K562 (cell line): ENCODE measurements at regions not wholly inside any gene's neighbourhood (a gene's known extent, or its start where the extent isn't known, plus 50 kb on each side); places are given as distances from the start of the nearest gene placed in this dataset.

Experiments
- CBX3 ChIP-seq, 2 experiments: IDR thresholded peaks; 1 replicate in 1 of 2; 2 replicates in 1 of 2; pipeline ENCODE4 v1.6.1; 2012; ENCODE audit warnings: inconsistent platforms in 2 of 2, low read length in 2 of 2, borderline replicate concordance in 1 of 2, control low read depth in 1 of 2
- RBM25 ChIP-seq: fragments of 200-400 bp; formaldehyde crosslinking; IDR thresholded peaks from 2 replicates; pipeline ENCODE4 v1.6.1; 2018; ENCODE audit warnings: low read length, low read depth, moderate library complexity; ENCODE audit not compliant: severe bottlenecking
- RCOR1 ChIP-seq, 2 experiments: IDR thresholded peaks; 2 replicates each; pipeline ENCODE4 v1.6.1; 2012; ENCODE audit warnings: low read depth in 2 of 2, low read length in 2 of 2, borderline replicate concordance in 1 of 2, improper control_type of control experiment in 1 of 2
- RHOXF2B ChIP-seq: fragments of 250-450 bp; sonication (Bioruptor Pico); conservative IDR thresholded peaks from 2 replicates; pipeline ENCODE4 v1.5.1; 2021
- TRIM24 ChIP-seq, 2 experiments: fragments of 450-650 bp; IDR thresholded peaks; 2 replicates each; pipeline ENCODE4 v1.6.1; 2016
- ZNF143 ChIP-seq: sonication (generic); formaldehyde crosslinking; IDR thresholded peaks from 2 replicates; pipeline ENCODE4 v1.9.0; 2022; ENCODE audit warnings: mild to moderate bottlenecking, missing genetic modification reagents
- ZNF707 ChIP-seq: fragments of 250-450 bp; sonication (Bioruptor Pico); conservative IDR thresholded peaks from 2 replicates; pipeline ENCODE4 v1.8.0; 2022; ENCODE audit warnings: inconsistent platforms, mild to moderate bottlenecking, moderate library complexity
- ZNF830 ChIP-seq: fragments of 250-450 bp; sonication (Bioruptor Pico); IDR thresholded peaks from 2 replicates; pipeline ENCODE4 v1.5.0; 2021; ENCODE audit warnings: mild to moderate bottlenecking
- TF ChIP-seq, protein P1 (sequence below): sonication (generic); formaldehyde crosslinking; IDR thresholded peaks from 2 replicates; pipeline ENCODE4 v1.8.0; 2022; ENCODE audit warnings: mild to moderate bottlenecking, low read depth, missing genetic modification reagents
- TF ChIP-seq, protein P2 (sequence below): fragments of 450-650 bp; conservative IDR thresholded peaks from 2 replicates; pipeline ENCODE4 v1.6.1; 2016; ENCODE audit warnings: missing genetic modification characterization, low read depth, mild to moderate bottlenecking, missing compliant biosample characterization, moderate library complexity

DNA sequence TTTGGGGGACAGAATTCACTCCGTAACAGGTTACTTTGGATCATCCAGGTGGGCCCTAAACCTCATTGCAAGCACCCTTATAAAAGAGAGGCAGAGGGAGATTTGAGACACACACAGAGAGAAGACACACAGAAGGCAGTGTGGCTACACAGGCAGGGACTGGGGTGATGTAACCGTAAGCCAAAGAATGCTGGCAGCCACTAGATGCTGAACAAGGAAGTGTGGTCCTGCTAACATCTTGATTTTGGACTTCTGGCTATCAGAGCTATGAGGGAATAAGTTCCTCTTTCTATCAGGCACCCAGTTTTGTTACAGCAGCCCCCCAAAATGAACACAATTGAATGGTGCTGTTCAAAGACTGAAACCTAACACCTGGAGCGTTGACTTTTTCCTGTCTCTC, 191.3 kb upstream of the MYLIP start (continued):
- TF ChIP-seq, protein P1, sequence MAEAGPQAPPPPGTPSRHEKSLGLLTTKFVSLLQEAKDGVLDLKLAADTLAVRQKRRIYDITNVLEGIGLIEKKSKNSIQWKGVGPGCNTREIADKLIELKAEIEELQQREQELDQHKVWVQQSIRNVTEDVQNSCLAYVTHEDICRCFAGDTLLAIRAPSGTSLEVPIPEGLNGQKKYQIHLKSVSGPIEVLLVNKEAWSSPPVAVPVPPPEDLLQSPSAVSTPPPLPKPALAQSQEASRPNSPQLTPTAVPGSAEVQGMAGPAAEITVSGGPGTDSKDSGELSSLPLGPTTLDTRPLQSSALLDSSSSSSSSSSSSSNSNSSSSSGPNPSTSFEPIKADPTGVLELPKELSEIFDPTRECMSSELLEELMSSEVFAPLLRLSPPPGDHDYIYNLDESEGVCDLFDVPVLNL = no peak
- TF ChIP-seq, protein P2, sequence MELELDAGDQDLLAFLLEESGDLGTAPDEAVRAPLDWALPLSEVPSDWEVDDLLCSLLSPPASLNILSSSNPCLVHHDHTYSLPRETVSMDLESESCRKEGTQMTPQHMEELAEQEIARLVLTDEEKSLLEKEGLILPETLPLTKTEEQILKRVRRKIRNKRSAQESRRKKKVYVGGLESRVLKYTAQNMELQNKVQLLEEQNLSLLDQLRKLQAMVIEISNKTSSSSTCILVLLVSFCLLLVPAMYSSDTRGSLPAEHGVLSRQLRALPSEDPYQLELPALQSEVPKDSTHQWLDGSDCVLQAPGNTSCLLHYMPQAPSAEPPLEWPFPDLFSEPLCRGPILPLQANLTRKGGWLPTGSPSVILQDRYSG (tag) = no peak
- TF ChIP-seq RCOR1 (IDR thresholded peaks at IDR 0.05; ENCODE audit: borderline replicate concordance in 1 of 2, low read depth in 2 of 2, low read length in 2 of 2) (0 out of 4 replicates have a peak, but pooled peaks of 1 of the 2 experiments have one; percentile 15), ZNF143 (CRISPR knock-in tag) (no peak), ZNF707 (CRISPR knock-in tag) (no peak), CBX3 (IDR thresholded peaks at IDR 0.05; ENCODE audit: borderline replicate concordance in 1 of 2, low read length in 2 of 2) (peak in 1 of 2 experiments; percentile 14; a peak in 1 of 3 replicates), ZNF830 (CRISPR knock-in tag) (no peak), TRIM24 (IDR thresholded peaks at IDR 0.05) (peak in 1 of 2 experiments; percentile 51; a peak in 1 of 4 replicates), RHOXF2B (CRISPR knock-in tag) (no peak), RBM25 (peak; percentile 69)
